ENCODE measurements at regions not wholly inside any gene's neighbourhood (a gene's known extent, or its start where the extent isn't known, plus 50 kb on each side); places are given as distances from the start of the nearest gene placed in this dataset.

DNA sequence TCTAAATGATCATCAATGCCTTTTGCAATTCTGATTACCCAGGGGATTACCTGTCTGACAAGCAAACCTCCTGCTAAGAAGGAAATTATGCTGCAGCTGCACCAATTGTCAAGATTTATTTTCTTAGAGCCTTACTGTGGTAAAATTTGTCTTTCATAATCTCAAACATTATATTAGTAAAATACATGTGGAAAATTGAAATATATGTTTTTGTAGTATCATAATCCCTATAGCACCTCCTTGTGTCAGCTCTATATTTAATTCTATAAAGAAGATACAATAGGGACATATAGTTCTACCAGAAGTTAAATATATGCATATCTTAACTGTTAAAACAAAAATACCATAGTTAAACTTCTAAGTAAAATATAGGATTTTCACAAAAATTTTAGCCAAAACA lies 655.6 kb upstream of the PCDH10 start:
- TF ChIP-seq, protein P1, sequence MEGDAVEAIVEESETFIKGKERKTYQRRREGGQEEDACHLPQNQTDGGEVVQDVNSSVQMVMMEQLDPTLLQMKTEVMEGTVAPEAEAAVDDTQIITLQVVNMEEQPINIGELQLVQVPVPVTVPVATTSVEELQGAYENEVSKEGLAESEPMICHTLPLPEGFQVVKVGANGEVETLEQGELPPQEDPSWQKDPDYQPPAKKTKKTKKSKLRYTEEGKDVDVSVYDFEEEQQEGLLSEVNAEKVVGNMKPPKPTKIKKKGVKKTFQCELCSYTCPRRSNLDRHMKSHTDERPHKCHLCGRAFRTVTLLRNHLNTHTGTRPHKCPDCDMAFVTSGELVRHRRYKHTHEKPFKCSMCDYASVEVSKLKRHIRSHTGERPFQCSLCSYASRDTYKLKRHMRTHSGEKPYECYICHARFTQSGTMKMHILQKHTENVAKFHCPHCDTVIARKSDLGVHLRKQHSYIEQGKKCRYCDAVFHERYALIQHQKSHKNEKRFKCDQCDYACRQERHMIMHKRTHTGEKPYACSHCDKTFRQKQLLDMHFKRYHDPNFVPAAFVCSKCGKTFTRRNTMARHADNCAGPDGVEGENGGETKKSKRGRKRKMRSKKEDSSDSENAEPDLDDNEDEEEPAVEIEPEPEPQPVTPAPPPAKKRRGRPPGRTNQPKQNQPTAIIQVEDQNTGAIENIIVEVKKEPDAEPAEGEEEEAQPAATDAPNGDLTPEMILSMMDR (conservative IDR thresholded peaks at IDR 0.05 in 1 of 2, IDR thresholded peaks at IDR 0.05 in 1 of 2; ENCODE audit: extremely low read depth in 1 of 2, insufficient read depth in 1 of 2, low read depth in 1 of 2, low read length in 2 of 2): peak in 1 of 2 donors; percentile 7
- no peak for TF ChIP-seq EZH2 (IDR thresholded peaks at IDR 0.05; ENCODE audit: borderline replicate concordance, low read length)
